ENCODE measurements at regions not wholly inside any gene's neighbourhood (a gene's known extent, or its start where the extent isn't known, plus 50 kb on each side); places are given as distances from the start of the nearest gene placed in this dataset.

DNA sequence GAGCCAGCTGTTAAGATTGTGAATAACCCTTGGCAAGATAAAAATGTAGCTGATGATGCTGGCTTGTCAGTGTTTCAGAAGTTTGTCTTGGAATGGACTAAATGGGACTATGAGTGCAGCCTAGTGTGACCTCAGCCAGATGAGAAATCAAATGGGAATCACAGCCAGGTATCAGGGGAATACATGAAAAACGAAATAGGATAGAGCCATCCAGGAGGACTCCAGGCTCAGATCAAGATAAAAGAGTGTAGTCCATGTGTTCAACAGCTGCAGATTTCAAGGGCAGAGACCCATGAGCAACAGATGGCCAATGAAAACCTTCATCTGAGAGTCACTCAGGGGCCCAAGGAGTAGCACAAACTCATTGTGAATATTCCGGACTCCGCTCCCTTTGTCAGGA, 1080.9 kb upstream of the CADM2 start:
- WGBS, 4 donors, result 60 to 69% (median 64%) methylated on average over 3 of the region's 3 CpGs
- TF ChIP-seq POLR2A (IDR thresholded peaks at IDR 0.05), result no peak
- TF ChIP-seq, protein P1, sequence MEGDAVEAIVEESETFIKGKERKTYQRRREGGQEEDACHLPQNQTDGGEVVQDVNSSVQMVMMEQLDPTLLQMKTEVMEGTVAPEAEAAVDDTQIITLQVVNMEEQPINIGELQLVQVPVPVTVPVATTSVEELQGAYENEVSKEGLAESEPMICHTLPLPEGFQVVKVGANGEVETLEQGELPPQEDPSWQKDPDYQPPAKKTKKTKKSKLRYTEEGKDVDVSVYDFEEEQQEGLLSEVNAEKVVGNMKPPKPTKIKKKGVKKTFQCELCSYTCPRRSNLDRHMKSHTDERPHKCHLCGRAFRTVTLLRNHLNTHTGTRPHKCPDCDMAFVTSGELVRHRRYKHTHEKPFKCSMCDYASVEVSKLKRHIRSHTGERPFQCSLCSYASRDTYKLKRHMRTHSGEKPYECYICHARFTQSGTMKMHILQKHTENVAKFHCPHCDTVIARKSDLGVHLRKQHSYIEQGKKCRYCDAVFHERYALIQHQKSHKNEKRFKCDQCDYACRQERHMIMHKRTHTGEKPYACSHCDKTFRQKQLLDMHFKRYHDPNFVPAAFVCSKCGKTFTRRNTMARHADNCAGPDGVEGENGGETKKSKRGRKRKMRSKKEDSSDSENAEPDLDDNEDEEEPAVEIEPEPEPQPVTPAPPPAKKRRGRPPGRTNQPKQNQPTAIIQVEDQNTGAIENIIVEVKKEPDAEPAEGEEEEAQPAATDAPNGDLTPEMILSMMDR (IDR thresholded peaks at IDR 0.05), result no peak
- peaks cover 0 to 5% (median 0%) of the 10 kb centered on the region in 12 donors for H3K4me1 ChIP-seq
- no peak overlapping the region for H3K4me3 ChIP-seq
- intact Hi-C loops (cut with DNase I), result no loop called here
- peaks cover 0 to 23% (median 1%) of the 10 kb centered on the region in 12 donors for H3K9me3 ChIP-seq
- H3K27ac ChIP-seq, result no peak overlapping the region
- no peaks in the 10 kb centered on the region for H3K36me3 ChIP-seq
- ATAC-seq, result peak in 3 of 4 donors; percentile 55 to 98 (median 78)
- DNase-seq, result peak in 1 of 5 donors; percentile 26
- no peaks in the 10 kb centered on the region for H3K27me3 ChIP-seq

DNA sequence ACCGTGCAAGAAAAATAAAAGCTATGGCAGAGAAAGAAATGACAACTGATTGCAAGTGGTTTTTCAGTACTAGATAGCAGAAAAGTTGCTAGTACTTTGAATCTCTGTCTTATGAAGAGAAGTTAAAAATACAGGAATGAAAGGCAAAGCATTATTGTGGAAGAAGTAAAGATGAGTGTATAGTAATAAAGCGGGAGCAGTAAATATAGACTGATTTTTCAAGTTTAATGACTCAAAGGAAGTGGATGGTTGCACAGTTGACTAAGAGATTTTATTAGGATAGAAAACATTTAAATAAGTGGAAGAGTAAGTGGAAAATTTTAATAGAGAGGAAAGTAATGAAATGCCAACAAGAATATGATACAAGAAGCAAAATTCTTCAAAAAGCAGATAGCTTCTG, 1076.1 kb upstream of the CADM2 start:
- Histone ChIP-seq H3K36me3 (no peaks in the 10 kb centered on the region), H3K9me3 (no peaks in the 10 kb centered on the region), H3K4me3 (no peak overlapping the region), H3K27ac (no peak overlapping the region), H3K27me3 (no peaks in the 10 kb centered on the region), H3K4me1 (no peaks in the 10 kb centered on the region)
- no peak for DNase-seq
- intact Hi-C loops (cut with DNase I), result no loop called here
- TF ChIP-seq, protein P1 (IDR thresholded peaks at IDR 0.05), result no peak
- no peak for TF ChIP-seq POLR2A (IDR thresholded peaks at IDR 0.05)
- ATAC-seq, result no peak
- 92 to 97% (median 93%) methylated on average over 2 of the region's 2 CpGs for WGBS, 4 donors

DNA sequence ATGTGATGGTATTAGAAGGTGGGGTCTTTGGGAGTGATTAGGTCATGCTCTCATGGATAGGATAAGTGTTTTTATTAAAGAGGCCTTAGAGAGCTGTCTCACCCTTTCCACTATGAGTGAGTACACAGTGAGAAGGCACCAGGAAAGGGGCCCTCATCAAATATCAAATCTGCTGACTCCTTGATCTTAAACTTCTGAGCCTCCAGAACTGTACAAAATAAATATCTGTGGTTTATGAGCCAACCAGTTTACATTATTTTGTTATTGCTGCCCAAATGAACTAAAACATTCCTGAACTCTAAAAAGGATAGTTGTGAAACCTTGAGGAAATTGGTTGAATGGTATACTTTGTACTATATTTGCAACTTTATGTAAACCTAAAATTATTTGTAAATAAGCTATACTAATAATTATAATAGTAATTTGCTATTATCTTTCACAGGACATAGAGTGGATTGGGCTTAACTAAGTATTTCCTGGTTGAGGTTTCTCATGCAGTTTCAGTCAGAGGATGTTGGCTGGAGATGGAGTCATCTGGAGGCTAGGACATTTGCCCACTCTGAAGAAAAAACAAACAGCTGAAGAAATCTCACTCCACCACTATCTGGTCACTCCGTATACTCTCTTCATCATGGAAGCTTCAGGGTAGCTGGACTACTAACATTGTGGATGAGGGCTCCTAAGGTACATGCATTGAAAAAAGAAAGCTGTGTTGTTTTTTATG, 1068.6 kb upstream of the CADM2 start:
- no peaks in the 10 kb centered on the region for H3K9me3 ChIP-seq
- no peaks in the 10 kb centered on the region for H3K4me1 ChIP-seq
- ATAC-seq (no peak), DNase-seq (no peak)
- H3K4me3 ChIP-seq, result no peak overlapping the region
- intact Hi-C loops (cut with DNase I), result no loop called here
- TF ChIP-seq, protein P1 (IDR thresholded peaks at IDR 0.05), result no peak
- no peak for TF ChIP-seq POLR2A (IDR thresholded peaks at IDR 0.05)
- no peaks in the 10 kb centered on the region for H3K36me3 ChIP-seq
- WGBS, 4 donors, result 70 to 86% (median 85%) methylated on average over 1 of the region's 1 CpG
- H3K27me3 ChIP-seq, result no peaks in the 10 kb centered on the region
- no peak overlapping the region for H3K27ac ChIP-seq

DNA sequence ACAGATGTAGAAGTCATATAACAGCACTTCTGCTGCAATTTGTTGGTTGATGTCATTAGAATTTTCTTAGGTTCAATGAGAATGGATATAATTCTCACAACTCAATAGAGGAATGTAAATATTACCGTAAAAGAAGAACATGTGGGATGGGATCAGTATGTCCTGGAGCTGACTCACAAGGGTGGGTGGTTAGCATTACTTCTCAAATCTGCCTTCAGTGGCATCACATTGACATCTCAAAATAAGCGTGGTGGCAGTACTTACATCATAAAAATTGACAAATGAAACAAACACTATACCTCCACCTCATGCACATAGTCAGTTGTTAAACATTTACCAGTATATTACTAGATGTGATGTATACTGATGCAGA, 1068.0 kb upstream of the CADM2 start:
- TF ChIP-seq POLR2A (IDR thresholded peaks at IDR 0.05), result no peak
- TF ChIP-seq, protein P1 (IDR thresholded peaks at IDR 0.05), result no peak
- Histone ChIP-seq H3K4me1 (no peaks in the 10 kb centered on the region), H3K27ac (no peak overlapping the region), H3K4me3 (no peak overlapping the region), H3K9me3 (no peaks in the 10 kb centered on the region), H3K36me3 (no peaks in the 10 kb centered on the region), H3K27me3 (no peaks in the 10 kb centered on the region)
- no peak for DNase-seq
- intact Hi-C loops (cut with DNase I), result no loop called here
- ATAC-seq, result no peak
- WGBS, 4 donors, result 74 to 85% (median 82%) methylated on average over 2 of the region's 2 CpGs
